Heart left ventricle (tissue), 16 donors: ENCODE measurements at regions not wholly inside any gene's neighbourhood (a gene's known extent, or its start where the extent isn't known, plus 50 kb on each side); places are given as distances from the start of the nearest gene placed in this dataset.

Experiments used
- ATAC-seq, 4 donors: fragments of 200-7000 bp; cut with Tn5 transposase; one replicate each; pipeline ENCODE4 v1.9.1; 2020 to 2022; ENCODE audit warnings: moderate library complexity in 4 of 4, mild to moderate bottlenecking in 3 of 4, moderate number of reproducible peaks in 1 of 4
- DNase-seq, 5 donors: peaks; one replicate each; pipeline ENCODE4 v3.0.0-alpha.2; 2020
- H3K27ac ChIP-seq, 12 donors: fragments of 200-600 bp; sonication (generic) in 4 of 12; one replicate each; pipeline versions ENCODE4 v1.5.0 to v1.8.0; 2016 to 2022; ENCODE audit warnings: mild to moderate bottlenecking in 2 of 12
- H3K27me3 ChIP-seq, 9 donors: fragments of 200-600 bp; sonication (generic) in 2 of 9; one replicate each; pipeline versions ENCODE4 v1.5.1 to v1.8.0; 2016 to 2022; ENCODE audit warnings: mild to moderate bottlenecking in 3 of 9
- H3K36me3 ChIP-seq, 9 donors: fragments of 200-600 bp; sonication (generic) in 2 of 9; one replicate each; pipeline versions ENCODE4 v1.5.0 to v1.8.0; 2018 to 2022; ENCODE audit warnings: mild to moderate bottlenecking in 2 of 9
- H3K4me1 ChIP-seq, 12 donors: fragments of 200-600 bp; sonication (generic) in 4 of 12; one replicate each; pipeline versions ENCODE4 v1.5.0 to v1.8.0; 2016 to 2022; ENCODE audit warnings: mild to moderate bottlenecking in 3 of 12
- H3K4me3 ChIP-seq, 12 donors: fragments of 200-600 bp; sonication (generic) in 4 of 12; one replicate each; pipeline versions ENCODE4 v1.5.0 to v1.8.0; 2017 to 2022; ENCODE audit warnings: mild to moderate bottlenecking in 9 of 12, moderate library complexity in 4 of 12
- H3K9me3 ChIP-seq, 12 donors: fragments of 200-600 bp; sonication (generic) in 4 of 12; one replicate each; pipeline versions ENCODE4 v1.5.0 to v1.8.0; 2016 to 2022; ENCODE audit warnings: mild to moderate bottlenecking in 1 of 12
- POLR2A ChIP-seq, 2 donors: fragments of 450-650 bp; IDR thresholded peaks; one replicate each; pipeline ENCODE4 v1.6.1; 2017; ENCODE audit warnings: antibody characterized with exemption in 2 of 2, mild to moderate bottlenecking in 2 of 2, moderate library complexity in 2 of 2
- WGBS, 4 donors: extraction: QIAGEN DNeasy Blood & Tissue Kit in 2 of 4; methylation state at CpG; one replicate each; pipeline versions ENCODE4 v1.1.5 to v1.1.7; 2013 to 2018; 5-methylcytosine and 5-hydroxymethylcytosine counted together
- intact Hi-C, 10 donors: fragments of 100-400 bp; cut with DNase I; formaldehyde crosslinking; loops; one replicate each; pipeline versions ENCODE4 v1.11.1 to v1.14.2; 2022
- TF ChIP-seq, protein P1 (sequence below), 12 donors: fragments of 200-600 bp; sonication (generic) in 4 of 12; IDR thresholded peaks; one replicate each; pipeline versions ENCODE4 v1.5.0 to v1.8.0; 2018 to 2022; ENCODE audit warnings: antibody characterized with exemption in 12 of 12, mild to moderate bottlenecking in 5 of 12
- donor health status: ischemic (EF 13 %, LVEDD 7.1; RV severe dilation, severe dysfunction).
- donor health status: healthy with polysubstance abuse.
- donor health status: DM: no; HTN: yes; CAD: no.
- donor health status: DM: no; HTN: no; CAD: no.
- donor health status: ischemic (EF 25% LVEDD 6.9; RV normal size, moderate dysfunction).
- donor health status: ischemic (EF 25% LVEDD 5.7; RV mildly dilated, moderate dysfunction).
- donor health status: healthy.
- donor health status: DM: yes; HTN: yes; CAD: no.
- donor health status: ischemic (EF 35%, LVEDD 5.7; RV mildly dilated, moderate dysfunction).
- donor health status: nonischemic (EF 11% LVEDD 7.7; RV severe dilation, severe dysfunction).
- donor health status: DM: yes; HTN: yes; CAD: no.
- donor health status: PGD.
- donor health status: ischemic (EF 29% LVEDD 5.4; RV normal size, mild dysfunction).
- donor health status: nonischemic (EF 23%, LVEDD 6.1; RV moderate dilation, normal function).

GRCh38 chr7:28272461-28272877 lies 91.9 kb upstream of the JAZF1 start:
- TF ChIP-seq, protein P1, sequence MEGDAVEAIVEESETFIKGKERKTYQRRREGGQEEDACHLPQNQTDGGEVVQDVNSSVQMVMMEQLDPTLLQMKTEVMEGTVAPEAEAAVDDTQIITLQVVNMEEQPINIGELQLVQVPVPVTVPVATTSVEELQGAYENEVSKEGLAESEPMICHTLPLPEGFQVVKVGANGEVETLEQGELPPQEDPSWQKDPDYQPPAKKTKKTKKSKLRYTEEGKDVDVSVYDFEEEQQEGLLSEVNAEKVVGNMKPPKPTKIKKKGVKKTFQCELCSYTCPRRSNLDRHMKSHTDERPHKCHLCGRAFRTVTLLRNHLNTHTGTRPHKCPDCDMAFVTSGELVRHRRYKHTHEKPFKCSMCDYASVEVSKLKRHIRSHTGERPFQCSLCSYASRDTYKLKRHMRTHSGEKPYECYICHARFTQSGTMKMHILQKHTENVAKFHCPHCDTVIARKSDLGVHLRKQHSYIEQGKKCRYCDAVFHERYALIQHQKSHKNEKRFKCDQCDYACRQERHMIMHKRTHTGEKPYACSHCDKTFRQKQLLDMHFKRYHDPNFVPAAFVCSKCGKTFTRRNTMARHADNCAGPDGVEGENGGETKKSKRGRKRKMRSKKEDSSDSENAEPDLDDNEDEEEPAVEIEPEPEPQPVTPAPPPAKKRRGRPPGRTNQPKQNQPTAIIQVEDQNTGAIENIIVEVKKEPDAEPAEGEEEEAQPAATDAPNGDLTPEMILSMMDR (IDR thresholded peaks at IDR 0.05) = peak; percentile 46 to 75 (median 60)
- TF ChIP-seq POLR2A (IDR thresholded peaks at IDR 0.05) = no peak
- Histone ChIP-seq H3K36me3 (no peaks in the 10 kb centered on the region), H3K27me3 (no peaks in the 10 kb centered on the region), H3K4me1 (peaks cover 0 to 5% (median 0%) of the 10 kb centered on the region in 12 donors), H3K9me3 (no peaks in the 10 kb centered on the region), H3K4me3 (peak overlapping the region in 8 of 12 donors; percentile 17 to 35 (median 28)), H3K27ac (no peak overlapping the region)
- 4 to 8% (median 6%) methylated on average over 9 of the region's 9 CpGs for WGBS, 4 donors
- ATAC-seq = peak in 3 of 4 donors; percentile 59 to 83 (median 80)
- peak in 4 of 5 donors; percentile 33 to 44 (median 41) for DNase-seq
- intact Hi-C loops = loop anchor here in 3 of 10 donors (5.0 kb wide), 3 partner anchors 70 to 135 kb away; partner anchors contain the start of gene JAZF1 (in 3 of the 3)

DNA sequence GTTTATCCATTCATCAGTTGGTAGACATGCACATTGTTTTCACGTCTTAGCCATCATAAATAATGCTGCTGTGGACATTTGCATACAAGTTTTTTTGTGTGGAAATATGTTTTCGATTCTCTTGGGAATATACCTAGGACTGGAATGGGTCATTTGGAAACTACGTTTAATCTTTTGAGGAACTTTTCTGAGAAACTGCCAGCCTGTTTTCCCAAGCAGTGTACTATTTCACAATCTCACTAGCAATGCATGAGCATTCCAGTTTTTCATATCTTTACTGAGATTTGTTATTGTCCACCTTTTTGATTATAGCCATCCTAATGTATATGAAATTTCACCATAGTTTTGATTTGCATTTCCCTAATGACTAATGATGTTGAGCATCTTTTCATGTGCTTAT lies 95.7 kb upstream of the JAZF1 start:
- Histone ChIP-seq H3K27me3 (no peaks in the 10 kb centered on the region), H3K4me3 (no peak overlapping the region), H3K36me3 (no peaks in the 10 kb centered on the region), H3K9me3 (no peaks in the 10 kb centered on the region), H3K27ac (no peak overlapping the region), H3K4me1 (peaks cover 0 to 5% (median 0%) of the 10 kb centered on the region in 12 donors)
- intact Hi-C loops = no loop called here
- TF ChIP-seq, protein P1 (IDR thresholded peaks at IDR 0.05) = no peak
- TF ChIP-seq POLR2A (IDR thresholded peaks at IDR 0.05) = no peak
- no peak for DNase-seq
- 53 to 73% (median 68%) methylated on average over 3 of the region's 3 CpGs for whole genome bisulfite sequencing, 4 donors
- ATAC-seq = no peak

- Histone ChIP-seq H3K4me3 (no peak overlapping the region), H3K9me3 (no peaks in the 10 kb centered on the region), H3K27me3 (no peaks in the 10 kb centered on the region), H3K27ac (no peak overlapping the region), H3K36me3 (no peaks in the 10 kb centered on the region), H3K4me1 (peaks cover 0 to 5% (median 0%) of the 10 kb centered on the region in 12 donors)
- DNase-seq = no peak
- no peak for ATAC-seq
- 59 to 70% (median 60%) methylated on average over 1 of the region's 1 CpG for WGBS, 4 donors
- intact Hi-C loops = no loop called here
- TF ChIP-seq, protein P1 (IDR thresholded peaks at IDR 0.05) = no peak
- no peak for TF ChIP-seq POLR2A (IDR thresholded peaks at IDR 0.05)
These were observed 96.8 kb upstream of the JAZF1 start for GRCh38 chr7:28277364-28277763.

DNA sequence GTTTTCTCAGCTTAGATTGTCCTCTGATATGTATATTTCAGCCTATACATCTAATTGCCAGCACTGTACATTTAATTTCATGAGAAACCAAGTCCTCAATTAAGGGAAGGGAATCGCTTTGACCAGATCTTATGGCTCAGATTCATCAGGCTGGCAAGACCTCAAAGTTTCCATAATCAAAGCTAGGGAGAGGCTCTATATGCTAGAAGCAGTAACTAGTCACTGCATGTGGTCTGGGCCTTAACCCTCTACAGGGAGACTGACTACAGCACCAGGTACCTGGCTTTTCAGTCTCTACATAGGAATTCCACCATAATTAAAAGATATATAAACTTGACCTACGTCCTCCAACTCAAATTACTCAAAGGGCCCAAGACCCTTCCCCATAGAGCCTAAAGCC lies 97.4 kb upstream of the JAZF1 start:
- H3K4me1 ChIP-seq = no peaks in the 10 kb centered on the region
- no peak for DNase-seq
- 87 to 94% (median 92%) methylated on average over 2 of the region's 2 CpGs for WGBS, 4 donors
- TF ChIP-seq POLR2A (IDR thresholded peaks at IDR 0.05) = no peak
- TF ChIP-seq, protein P1 (IDR thresholded peaks at IDR 0.05) = no peak
- intact Hi-C loops = no loop called here
- H3K4me3 ChIP-seq = no peak overlapping the region
- H3K9me3 ChIP-seq = no peaks in the 10 kb centered on the region
- no peak overlapping the region for H3K27ac ChIP-seq
- no peak for ATAC-seq
- H3K36me3 ChIP-seq = no peaks in the 10 kb centered on the region
- H3K27me3 ChIP-seq = no peaks in the 10 kb centered on the region
